HuH-7 (cell line): ENCODE measurements at regions not wholly inside any gene's neighbourhood (a gene's known extent, or its start where the extent isn't known, plus 50 kb on each side); places are given as distances from the start of the nearest gene placed in this dataset.
"Not testable (repeated sequence)": the region's sequence is repeated elsewhere in the genome, so short reads cannot be mapped to it uniquely, and the experiment has no call there.

Source experiments
- DNase-seq: peaks from one replicate; pipeline ENCODE4 v3.0.0; 2011; ENCODE audit warnings: low spot score

DNA sequence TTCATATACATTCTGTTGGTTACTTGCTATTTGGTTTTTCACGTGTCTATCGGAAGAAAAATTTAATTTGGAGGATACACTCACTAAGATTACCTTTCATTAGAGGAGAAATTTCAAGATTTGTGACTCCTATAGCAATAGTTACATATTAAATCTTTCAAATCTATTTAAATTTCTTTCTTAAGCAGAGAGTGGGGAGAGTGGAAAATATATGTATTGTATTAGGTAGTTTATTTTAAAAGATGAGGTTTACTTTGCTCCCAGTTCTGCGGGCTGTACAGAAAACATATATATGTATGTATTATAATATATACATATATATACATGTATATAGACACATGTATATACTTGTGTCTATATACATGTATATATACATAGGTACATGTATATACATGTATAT, 402.3 kb upstream of the MIR17HG start:
- DNase-seq, result not testable (repeated sequence)

DNA sequence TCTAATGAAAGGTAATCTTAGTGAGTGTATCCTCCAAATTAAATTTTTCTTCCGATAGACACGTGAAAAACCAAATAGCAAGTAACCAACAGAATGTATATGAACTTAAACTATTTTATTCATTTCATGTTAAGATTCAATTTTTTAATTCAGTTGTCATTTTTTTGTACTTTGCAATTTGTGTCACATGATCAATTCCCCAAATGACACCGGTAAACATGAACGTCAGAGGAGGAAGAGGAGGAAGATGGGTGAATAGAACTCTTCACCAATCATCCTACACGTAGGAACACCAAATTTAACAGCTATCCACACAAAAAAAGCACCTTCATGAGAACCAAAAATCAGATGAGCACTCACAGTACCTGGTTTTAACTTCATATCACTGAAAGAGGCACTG, 401.4 kb upstream of the MIR17HG start:
- not testable (repeated sequence) for DNase-seq

DNA sequence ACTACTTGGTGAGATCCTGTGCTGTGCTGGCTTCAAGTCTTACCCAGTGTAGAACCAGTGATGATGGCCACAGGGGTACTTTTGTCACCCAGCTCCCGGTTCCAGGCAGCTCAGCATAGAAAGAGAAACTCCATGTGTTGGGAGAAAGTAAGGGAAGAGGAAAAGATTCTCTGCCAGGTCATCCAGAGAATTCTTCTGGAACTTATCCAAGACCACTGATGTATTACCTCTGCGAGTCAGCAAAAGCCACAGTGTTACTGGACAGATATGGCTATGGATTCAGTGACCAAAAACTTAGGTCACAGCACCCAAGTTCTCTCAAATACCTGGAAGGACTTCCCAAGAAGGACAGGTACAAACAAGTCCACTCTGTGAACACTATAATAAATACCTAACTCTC, 399.5 kb upstream of the MIR17HG start:
- DNase-seq, result no peak

DNA sequence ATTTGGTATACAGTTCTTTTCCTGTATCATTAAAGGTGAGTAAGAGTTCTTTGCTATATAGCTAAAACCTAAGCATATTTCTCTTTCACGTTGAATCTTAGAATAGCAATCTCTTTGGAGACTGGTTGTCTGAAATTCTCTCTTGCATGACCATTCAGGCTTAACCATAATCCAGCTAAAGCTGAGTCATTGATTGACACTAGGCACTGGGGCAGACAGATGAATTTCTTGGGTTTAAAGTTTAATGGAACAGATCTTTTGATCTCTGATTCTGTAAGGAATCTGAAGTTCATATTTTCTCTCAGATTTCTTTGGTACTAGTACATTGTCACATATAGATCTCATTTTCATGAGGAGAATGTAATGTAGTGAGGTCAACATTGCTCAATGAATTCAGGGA, 397.3 kb upstream of the MIR17HG start:
- DNase-seq, result no peak

DNA sequence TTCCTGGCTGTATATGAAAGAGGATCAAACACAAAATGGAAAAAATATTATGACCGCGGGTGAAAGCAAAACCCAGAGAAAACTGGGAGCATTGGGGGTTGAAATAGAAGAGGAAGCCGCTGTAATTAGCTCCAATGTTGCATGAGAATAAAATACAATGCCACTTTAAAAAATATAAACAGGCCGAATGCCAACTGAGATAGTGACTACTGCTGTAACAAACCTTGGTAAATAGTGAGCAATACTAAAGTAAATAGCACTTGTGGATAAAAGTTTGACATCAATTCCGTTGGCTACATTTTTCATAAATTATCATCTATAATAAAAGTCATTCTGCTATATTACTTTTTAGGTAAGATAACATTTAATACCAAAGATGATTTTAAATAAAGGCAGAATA, 395.8 kb upstream of the MIR17HG start:
- DNase-seq, result no peak

DNA sequence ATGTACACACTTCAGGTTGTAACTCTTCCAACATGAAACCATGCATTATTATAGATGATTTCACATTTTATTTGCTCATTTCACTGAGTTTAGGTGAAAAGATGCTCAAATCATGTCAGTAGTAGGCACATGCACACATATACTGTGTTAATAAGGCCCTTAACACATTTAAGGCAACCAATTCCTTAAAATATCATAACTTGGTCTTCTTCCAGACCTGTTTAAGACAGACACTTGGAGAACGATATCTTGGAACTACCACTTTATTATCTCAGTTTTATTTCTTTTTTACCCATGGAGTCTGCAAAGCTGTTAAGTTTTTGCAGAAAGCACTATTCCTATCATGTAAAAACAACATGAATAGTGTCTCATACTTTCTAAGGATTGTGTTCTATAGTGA, 395.2 kb upstream of the MIR17HG start:
- no peak for DNase-seq

DNA sequence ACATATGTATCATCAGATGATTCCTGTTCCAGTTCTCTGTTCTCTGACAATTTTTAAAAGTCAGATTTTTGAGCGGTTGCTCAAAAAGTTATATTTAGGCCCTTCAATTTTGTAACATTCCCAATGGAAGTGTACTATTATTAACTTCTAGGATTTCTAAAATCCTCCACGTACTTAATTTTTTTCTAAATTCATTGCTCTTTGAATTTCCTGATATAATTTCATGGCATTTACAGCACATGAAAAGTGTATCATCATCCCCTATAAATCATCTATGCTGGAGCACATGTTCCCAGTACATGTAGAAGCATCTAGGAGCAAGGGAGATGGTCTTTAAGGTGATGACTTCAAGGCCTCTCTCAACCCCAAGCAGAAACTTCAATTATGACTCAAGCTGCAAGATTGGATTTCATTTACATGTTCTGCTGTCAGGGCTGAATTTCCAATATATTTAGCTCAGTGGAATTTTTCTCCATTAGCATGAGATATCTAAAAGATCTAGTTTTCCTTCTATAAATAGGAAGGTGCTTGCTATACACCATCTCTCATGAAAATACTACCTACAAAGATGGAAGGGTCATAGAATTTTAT, 392.8 kb upstream of the MIR17HG start:
- DNase-seq, result no peak

DNA sequence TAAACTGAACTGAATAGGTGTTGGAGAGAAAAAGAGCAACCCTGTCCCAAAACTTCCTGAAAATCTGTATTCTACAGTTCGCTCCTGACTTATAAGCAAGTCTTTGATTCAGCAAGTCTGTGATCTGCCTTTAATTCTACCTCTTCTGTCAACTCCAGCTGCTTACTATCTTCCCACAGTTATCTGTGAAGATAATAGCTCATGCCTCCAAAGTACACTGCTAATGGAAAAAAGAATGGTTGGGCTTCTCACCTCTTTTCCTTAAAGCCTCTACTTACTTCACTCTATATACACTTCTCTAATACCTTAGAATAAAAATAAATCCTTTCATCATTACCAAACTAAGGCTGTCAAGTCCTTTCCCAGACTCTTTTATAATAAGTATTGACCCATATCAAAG, 391.5 kb upstream of the MIR17HG start:
- no peak for DNase-seq

DNA sequence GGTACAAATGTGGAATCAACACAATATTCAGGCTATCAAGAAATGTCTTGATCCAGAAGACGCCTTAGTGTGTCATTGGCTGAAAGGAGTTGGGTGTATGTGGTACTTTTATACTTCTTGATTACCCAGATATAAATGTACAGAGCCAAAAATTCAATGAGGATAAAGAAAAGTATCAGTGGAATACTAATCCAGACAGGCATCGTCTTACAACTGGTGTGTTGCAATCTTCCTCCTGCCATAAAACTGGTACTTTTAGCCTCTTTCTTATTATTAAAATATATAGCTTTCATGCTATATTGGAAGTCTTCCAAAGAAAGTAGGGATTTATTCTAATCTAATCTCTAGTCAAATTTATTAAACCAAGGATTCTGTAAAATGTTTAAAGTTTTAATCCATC, 388.6 kb upstream of the MIR17HG start:
- DNase-seq, result no peak

DNA sequence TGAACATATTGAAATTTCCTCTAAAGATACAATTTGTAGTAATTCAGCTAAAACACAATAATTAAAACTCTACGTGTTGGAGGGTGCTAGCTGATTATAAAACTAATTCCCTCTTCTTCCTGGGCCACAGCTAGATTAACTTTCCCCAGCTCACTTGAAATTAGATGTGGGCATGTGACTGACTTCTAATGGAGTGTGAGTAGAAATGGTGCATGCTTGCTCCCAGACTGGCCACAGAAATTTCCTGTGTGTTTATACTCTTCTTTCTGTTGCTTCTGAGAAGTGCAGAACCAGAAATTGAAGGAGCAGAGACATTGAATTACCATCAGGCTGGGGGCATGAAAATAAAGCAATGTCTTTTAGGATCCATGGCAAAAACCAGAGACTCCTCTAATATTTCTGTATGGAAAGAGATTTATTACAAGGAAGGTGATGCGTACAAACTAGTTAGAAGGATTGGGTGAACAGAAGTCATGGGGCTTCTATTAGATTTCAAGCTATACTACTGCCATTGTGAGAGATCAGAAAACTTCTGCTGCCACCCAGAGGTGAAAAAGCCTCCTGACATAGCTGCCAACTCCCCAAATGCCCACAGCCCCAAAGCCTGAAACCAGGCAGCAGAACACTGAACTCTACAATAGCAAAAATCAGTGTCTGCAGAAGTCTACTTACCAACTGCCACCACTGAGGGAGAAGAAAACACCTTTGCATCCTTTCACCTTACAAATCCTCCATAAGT, 379.2 kb upstream of the MIR17HG start:
- peak; percentile 1 for DNase-seq

DNA sequence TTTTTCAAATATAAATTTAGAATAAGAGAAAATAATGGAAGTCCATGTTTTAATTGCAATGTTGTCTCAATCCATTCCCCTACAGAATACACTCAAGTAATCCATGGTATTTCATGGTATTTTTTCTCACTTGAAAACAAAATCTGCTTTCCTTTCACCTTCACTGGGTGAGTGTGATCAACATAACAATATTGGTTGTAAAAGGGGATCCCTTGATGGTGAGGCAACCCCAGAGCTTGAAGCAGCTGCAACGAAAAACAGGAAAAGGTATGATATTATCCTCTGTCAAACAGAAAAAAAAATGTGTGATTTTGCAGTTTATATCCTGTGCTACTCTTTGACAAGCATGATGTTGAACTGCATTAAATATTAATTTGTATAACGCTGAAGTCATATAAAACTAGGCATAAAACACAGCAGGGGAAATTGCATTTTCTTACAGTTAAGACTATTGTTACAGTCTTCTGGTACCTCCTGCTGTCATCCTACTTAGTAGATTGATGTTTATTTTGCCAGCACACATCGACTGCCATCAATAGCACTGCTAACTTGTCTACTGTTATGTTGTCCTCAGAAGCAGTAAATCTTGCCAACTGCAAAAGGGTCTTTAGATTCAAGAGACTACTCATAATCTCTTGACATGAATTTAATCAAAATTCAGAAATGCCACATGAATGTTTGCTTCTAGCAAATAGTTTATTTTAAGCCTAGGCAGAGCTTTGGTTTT, 373.1 kb upstream of the MIR17HG start:
- DNase-seq, result no peak

DNA sequence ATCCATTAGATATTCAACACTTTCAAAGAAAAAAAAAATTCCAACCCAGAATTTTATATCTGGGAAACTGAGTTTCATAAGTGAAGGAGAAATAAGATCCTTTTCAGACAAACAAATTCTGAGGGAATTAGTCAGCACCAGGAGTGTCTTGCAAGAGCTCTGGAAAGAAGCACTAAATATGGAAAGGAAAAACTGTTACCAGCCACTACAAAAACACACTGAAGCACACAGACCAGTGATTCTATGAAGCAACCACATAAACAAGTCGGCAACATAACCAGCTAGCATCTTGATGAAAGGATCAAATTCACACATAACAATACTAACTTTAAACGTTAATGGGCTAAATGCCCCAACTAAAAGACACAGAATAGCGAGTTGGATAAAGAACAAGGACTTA, 368.4 kb upstream of the MIR17HG start:
- DNase-seq, result no peak

DNA sequence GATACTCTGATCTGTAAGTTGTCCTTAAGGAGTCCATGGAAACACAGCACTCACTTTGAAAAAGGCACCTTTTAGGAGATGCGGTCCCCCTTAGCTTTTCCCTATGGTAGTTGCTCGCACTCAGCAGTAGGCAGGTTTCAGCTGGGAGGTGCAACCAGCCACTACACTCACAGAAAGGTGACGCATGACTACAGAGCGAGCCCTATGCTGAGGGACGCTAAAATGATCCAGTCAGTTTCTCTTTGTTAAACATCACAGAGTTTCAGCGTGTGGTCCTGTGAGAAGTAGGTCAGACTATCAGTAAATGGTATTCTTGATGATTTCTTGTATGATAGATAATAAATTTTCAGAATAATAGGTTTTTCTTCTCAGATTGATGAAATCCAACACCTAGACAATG, 362.7 kb upstream of the MIR17HG start:
- DNase-seq, result no peak

DNA sequence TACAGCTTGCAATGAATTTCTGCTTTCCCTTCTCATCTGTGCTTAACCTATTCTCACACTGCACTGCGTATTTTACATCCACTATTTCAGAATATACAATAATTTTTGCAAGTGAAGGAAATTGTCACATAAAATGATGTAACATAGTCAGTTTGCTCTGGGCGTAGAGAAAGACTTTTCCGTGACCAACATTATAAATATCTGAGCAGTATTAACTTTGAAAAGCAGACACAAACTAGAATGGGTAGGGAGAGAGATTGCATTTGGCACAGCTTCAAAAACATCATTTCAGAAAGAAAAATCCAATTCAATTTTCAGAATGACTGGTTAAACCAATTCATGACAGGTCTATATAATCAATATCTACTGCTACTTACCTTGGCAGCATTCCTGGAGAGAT, 352.5 kb upstream of the MIR17HG start:
- DNase-seq, result no peak

DNA sequence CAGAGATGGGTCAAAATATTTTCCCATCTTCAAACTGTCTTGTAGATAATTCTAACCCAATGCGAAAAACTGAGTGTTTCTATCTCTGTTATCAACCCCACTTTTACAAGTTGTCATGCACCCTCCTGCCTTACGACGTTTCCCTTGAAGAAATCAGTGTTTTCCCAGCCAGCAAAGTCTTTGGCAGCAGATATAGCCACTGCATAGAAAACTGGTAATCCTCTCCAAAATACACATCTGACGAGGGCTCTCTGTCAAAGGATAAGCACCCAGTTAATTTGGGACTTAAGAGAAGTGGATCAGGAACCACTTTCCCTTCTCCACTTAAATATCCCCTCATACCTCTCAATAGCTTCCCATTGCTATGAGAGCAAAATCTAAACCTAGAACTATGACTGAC, 351.9 kb upstream of the MIR17HG start:
- no peak for DNase-seq

DNA sequence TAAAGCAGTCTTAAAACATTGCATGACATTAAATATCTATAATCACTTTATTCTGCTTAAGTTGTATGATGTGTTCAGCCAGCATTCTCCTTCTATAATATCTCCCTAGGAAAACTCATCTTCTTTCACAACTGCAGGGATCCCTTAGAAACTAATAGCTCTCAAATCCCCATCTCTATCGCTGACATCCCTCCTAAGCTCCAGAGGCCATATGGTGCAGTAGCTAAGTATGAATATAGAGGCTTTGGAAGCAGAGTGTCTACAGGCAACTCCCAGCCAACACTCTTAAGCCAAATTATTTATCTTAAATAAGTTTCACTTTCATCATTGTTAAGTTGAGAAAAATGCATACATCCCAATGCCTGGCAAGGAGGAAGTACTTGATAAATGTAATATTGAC, 349.5 kb upstream of the MIR17HG start:
- DNase-seq, result no peak

DNA sequence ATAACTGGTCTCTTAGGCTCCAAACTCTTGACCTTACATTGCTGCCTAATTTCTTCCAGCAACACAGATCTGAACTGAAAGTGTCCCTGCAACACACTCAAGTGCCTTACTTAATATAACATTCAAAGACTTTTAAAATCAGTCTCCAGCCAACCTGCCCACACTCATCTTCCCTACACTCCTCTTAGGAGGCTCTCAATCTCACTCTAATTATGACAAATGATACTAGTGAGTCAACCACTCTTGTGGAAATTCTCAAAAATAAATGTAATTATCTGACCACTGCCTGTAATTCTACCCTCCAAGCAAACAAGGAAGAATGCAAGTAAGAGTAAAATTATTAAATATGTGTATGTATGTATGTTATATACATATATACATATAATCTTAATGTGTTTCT, 348.1 kb upstream of the MIR17HG start:
- no peak for DNase-seq

DNA sequence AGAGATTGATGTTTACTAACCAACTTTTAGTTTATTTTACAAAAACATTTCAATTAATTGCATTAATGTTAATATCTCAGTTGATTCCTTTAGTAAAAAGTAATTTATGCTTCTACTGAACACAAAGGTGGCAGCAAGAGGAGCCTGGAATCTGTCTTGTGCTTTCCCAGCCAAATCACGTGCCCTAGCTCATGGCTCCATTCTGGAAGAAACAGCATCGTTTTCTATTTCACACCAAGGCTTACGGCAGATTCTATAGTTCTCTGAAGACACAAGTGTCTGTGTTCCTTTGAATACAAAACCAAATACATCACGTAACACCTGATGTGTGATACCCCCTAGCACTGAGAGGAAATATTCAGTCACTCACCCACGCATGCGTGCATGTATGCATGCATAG, 346.1 kb upstream of the MIR17HG start:
- DNase-seq, result no peak

DNA sequence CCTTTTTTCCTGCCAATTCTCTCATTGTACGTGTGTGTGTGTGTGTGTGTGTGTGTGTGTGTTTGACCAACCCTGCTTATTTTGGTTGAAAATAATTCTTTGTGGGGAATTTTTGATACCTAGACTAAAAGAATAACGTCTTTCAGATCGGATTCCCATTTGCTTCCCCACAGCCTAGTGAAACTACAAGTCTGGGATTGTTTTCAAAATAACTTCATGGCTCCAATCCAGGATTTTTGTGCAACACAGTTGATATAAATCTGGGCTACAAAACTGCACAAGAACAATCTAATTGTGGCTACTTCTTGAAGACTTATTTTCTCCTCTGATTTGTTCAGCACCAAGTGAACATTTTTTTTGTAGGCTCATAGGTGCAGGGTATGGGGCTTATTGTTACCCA, 332.8 kb upstream of the MIR17HG start:
- DNase-seq, result no peak

DNA sequence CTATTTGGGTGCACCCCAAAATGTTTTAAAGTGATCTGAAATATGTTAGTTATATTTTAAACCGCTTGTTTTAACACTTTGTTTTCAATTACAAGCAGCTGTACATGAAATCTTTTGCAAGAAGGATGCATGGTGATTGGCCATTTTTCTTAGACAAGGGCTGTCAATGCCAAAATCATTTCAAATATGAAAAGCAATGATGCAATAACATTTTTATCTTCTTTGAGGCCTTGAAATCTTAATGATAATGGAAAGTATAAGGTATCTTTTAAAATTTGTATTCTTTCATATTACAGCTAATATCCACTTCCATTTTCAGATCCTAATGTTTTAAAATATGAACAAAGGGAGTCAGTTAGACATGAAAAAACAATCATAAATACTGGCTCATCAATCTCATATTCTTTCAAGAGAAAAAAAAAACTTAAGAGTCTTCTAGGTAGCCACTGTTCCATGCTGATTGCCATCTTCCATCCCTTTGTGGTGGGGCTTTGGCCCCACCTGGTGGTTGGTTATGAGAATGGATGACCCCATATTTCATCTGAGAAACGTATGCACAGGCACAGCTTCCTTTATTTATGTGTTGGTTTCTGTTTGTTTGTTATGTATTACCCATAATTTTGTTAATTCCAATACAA, 330.3 kb upstream of the MIR17HG start:
- peak; percentile 10 for DNase-seq

DNA sequence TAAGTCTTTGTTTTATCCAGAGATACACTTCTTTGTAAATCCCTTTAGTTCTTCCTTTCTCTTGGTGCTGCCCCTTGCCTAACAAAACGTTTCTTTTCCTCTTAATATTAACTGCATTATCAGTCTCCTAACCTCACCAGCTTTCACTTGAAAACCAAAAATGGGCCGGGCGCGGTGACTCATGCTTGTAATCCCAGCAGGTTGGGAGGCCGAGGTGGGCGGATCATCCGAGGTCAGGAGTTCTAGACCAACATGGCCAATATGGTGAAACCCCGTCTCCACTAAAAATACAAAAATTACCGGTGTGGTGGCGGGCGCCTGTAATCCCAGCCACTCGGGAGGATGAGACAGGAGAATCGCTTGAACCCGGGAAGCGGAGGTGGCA, 329.8 kb upstream of the MIR17HG start:
- DNase-seq, result no peak

DNA sequence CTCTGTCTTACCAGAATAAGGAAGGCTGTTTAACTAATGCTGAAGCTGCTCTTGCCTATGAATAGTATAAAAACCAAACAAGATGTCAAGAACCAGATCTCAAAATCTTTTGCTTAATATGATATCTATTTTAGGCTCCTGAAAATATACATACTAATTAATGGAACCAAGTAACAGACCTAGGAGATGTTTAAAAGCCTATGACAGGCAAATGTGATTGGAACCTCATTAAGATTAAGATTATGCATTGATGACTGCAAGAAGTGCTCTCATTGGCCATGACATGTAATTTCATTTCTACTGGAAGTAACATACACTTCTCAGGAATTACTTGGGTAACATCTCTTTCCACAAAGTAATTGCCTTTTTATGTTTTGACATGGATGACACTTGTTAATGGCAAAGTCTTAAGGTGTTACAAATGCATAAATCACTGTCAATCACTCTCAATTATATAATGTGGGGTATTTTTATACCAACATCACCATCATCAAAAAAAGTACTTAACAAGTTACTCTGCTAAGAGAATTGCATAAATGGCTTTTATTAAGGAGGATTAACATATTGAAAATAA, 326.9 kb upstream of the MIR17HG start:
- no peak for DNase-seq
